ENCODE measurements at regions not wholly inside any gene's neighbourhood (a gene's known extent, or its start where the extent isn't known, plus 50 kb on each side); places are given as distances from the start of the nearest gene placed in this dataset.
"Not testable (repeated sequence)": the region's sequence is repeated elsewhere in the genome, so short reads cannot be mapped to it uniquely, and the experiment has no call there.

DNA sequence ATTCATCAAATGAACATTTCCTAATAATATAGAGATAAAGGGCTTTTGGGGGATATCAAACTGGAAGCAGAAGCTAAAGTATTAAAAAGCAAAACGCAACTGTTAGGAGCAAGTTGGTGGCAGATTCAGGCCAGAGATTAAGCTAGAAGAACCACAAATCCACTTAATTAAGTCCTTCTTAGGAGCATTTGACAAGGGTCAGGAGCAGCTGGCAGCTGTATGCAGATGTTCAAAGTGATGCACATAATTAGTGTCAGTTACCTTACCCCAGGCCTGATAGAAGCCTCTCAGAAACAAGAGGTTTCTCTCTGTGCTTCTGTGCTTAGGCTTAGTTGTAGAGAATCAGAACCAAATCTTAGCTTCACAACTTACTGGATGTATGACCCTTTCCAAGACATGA is 546.5 kb upstream of the ANO5 start:
- H3K9ac ChIP-seq: no peak overlapping the region
- H3K9me3 ChIP-seq: no peaks in the 10 kb centered on the region
- no peak overlapping the region for H3K4me2 ChIP-seq
- no peaks in the 10 kb centered on the region for H3K36me3 ChIP-seq
- H4K20me1 ChIP-seq: no peaks in the 10 kb centered on the region
- H3K27ac ChIP-seq: no peak overlapping the region
- H3K27me3 ChIP-seq: no peaks in the 10 kb centered on the region
- no peak overlapping the region for H3K4me3 ChIP-seq
- no peak for TF ChIP-seq Cebpa-rat (IDR thresholded peaks at IDR 0.05)
- H3K4me1 ChIP-seq: no peaks in the 10 kb centered on the region

DNA sequence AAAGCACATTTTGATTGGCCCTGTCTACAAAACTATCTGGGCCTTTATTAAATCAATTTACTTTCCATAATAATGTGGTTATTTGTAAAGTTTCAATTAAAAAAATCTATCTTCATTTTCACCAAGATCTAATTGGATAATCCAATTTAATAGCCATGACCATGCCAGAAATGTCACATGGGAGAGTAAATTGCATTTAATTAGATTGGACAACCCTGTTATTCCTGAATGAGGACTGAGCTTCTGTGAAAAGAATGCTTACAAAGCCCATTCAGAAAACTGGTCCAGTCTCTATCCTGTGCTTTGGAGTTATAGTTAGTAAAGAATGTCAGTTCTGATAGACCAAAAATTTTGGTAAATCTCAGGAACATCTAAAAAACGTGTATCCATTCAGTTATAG is 541.9 kb upstream of the ANO5 start:
- no peaks in the 10 kb centered on the region for H3K36me3 ChIP-seq
- no peak overlapping the region for H3K27ac ChIP-seq
- no peaks in the 10 kb centered on the region for H3K27me3 ChIP-seq
- no peaks in the 10 kb centered on the region for H3K9me3 ChIP-seq
- H3K4me1 ChIP-seq: no peaks in the 10 kb centered on the region
- TF ChIP-seq Cebpa-rat (IDR thresholded peaks at IDR 0.05): no peak
- no peak overlapping the region for H3K4me2 ChIP-seq
- no peaks in the 10 kb centered on the region for H4K20me1 ChIP-seq
- no peak overlapping the region for H3K9ac ChIP-seq
- H3K4me3 ChIP-seq: no peak overlapping the region

DNA sequence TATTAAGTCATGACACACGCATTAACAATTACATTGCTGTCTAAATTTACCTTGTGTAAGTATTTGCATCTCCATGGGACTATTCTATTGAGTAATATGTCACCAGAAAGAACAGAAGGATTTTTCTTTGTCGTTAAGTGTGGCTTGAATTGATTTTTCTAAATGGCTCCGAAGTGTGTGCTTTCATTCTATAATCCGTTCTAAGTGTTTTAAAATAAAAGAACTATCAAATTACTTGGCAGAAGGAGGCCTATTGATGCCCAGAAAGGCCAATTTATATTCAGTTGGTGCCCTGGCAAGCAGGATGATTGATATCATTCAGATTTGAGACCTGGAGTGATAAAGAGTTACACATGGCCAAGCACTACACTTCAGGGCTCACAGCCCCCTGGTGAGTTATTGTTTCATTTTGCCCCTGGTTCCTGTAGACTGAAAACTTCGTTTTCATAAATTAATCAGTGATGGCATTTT is 538.9 kb upstream of the ANO5 start:
- H3K27me3 ChIP-seq: no peaks in the 10 kb centered on the region
- H3K4me1 ChIP-seq: no peaks in the 10 kb centered on the region
- TF ChIP-seq Cebpa-rat (IDR thresholded peaks at IDR 0.05): no peak
- H3K4me3 ChIP-seq: no peak overlapping the region
- no peaks in the 10 kb centered on the region for H3K9me3 ChIP-seq
- H4K20me1 ChIP-seq: no peaks in the 10 kb centered on the region
- no peaks in the 10 kb centered on the region for H3K36me3 ChIP-seq
- H3K9ac ChIP-seq: no peak overlapping the region
- no peak overlapping the region for H3K27ac ChIP-seq
- H3K4me2 ChIP-seq: no peak overlapping the region

DNA sequence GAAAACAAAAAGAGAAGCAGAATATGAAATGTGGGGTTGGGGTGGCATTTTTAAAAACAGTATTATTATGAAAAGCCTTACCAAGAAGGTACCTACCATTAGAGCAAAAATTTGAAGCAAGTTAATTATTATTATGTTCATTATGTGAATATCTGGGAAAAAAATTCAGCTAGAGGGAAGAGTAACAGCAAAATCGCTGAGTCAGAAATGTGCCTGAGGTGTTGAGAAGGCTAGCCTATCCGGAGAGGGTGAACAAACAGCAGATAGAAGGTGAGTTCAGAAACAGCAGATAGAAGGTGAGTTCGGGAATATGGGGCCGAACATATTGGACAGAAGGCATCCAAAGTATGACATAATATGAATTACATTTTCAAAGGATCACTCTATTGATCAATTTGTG is 536.8 kb upstream of the ANO5 start:
- Histone ChIP-seq H3K9ac (no peak overlapping the region), H3K4me3 (no peak overlapping the region), H3K27me3 (no peaks in the 10 kb centered on the region), H4K20me1 (no peaks in the 10 kb centered on the region), H3K4me1 (no peaks in the 10 kb centered on the region), H3K27ac (no peak overlapping the region), H3K9me3 (no peaks in the 10 kb centered on the region), H3K4me2 (no peak overlapping the region), H3K36me3 (no peaks in the 10 kb centered on the region)
- TF ChIP-seq Cebpa-rat (IDR thresholded peaks at IDR 0.05): no peak

DNA sequence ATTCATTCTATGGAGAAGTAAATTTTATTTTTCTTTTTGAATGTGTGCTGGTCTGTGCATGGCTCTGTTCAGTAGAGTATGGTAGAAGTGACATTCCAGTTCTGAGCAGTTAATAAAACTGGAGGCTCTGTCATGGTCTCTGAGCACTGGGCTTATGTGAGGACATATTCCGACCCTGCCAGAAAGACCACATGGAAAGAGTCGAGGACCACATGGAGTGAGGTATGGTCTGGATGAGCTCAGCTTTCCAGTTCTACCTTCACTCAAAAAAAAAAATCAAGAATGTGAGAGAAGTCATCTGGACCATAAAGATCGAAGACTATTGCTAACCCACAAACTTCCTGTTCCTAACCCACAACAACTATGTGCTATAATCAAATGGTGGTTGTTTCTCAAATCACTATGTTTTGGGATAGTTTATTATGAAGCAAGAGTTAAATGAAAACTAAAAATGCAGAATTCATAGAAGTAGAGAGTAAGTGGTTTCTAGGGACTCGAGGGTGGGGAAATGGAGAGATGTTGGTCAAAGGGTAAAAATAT is 534.2 kb upstream of the ANO5 start:
- no peak for TF ChIP-seq Cebpa-rat (IDR thresholded peaks at IDR 0.05)
- no peaks in the 10 kb centered on the region for H3K27me3 ChIP-seq
- no peaks in the 10 kb centered on the region for H3K9me3 ChIP-seq
- no peaks in the 10 kb centered on the region for H3K4me1 ChIP-seq
- no peaks in the 10 kb centered on the region for H3K36me3 ChIP-seq
- no peak overlapping the region for H3K4me3 ChIP-seq
- no peaks in the 10 kb centered on the region for H4K20me1 ChIP-seq
- H3K4me2 ChIP-seq: no peak overlapping the region
- no peak overlapping the region for H3K9ac ChIP-seq
- H3K27ac ChIP-seq: no peak overlapping the region

DNA sequence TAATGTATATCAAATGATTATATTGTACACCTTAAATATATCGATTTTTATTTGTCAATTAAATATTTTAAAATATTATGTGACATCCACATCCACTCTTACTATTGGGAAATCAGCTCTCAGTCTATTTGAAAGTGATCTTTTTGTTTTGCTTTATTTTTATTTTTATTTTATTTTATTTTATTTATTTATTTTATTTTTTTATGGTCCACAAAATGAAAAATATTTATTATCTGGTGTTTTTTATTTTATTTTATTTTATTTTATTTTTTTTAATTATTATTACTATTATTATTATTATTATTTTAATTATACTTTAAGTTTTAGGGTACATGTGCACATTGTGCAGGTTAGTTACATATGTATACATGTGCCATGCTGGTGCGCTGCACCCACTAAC is 533.5 kb upstream of the ANO5 start:
- H3K4me3 ChIP-seq, H3K36me3 ChIP-seq, H3K27me3 ChIP-seq, H4K20me1 ChIP-seq, H3K4me1 ChIP-seq, H3K9ac ChIP-seq, H3K4me2 ChIP-seq, H3K9me3 ChIP-seq, H3K27ac ChIP-seq: not testable (repeated sequence)

DNA sequence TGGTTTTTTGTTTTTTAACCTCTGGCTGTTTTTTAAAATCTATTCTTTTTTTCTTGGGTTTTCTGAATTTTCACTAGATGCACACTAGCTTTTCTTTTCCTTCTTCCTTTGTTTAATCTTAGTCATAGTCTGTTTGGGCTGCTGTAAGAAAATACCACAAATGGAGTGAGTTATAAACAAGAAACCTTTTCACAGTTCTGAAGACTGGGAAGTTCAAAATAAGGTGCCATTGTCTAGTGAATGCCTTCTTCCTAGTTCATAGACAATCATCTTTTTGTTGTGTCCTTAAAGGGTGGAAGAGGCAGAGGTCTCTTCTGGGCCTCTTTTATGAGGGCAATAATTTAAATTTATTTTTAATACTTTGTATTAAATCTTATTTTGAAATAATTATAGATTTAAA is 532.9 kb upstream of the ANO5 start:
- no peaks in the 10 kb centered on the region for H3K27me3 ChIP-seq
- no peaks in the 10 kb centered on the region for H3K9me3 ChIP-seq
- H3K9ac ChIP-seq: no peak overlapping the region
- H3K4me2 ChIP-seq: no peak overlapping the region
- H3K27ac ChIP-seq: no peak overlapping the region
- no peaks in the 10 kb centered on the region for H4K20me1 ChIP-seq
- no peak overlapping the region for H3K4me3 ChIP-seq
- no peak for TF ChIP-seq Cebpa-rat (IDR thresholded peaks at IDR 0.05)
- no peaks in the 10 kb centered on the region for H3K36me3 ChIP-seq
- H3K4me1 ChIP-seq: no peaks in the 10 kb centered on the region

DNA sequence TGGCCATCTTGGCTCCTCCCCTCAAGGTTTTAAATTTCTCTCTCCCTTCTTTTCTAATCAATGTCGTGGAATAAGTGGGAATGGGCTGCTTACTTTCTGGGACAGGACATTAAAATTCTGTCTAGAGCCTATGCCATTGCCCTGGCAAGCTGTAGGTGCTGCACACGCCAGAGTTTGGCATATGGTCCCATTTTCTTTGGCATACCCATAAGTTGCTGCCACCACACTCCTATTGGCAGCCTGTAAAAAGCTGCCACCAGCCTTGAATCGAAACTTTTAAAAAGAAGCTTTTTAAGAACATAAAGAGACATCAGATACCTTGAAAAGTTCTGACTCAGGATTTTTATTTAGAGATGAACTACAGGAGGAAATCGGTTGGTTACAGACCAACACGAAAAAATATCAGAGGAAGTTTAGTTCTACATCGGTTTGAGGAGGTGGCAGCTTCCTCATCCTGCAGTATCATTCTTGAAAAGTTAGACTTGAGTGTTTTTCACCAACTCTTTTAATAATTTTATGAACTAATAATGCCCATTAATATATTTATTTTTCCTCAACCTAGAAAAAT is 517.8 kb upstream of the ANO5 start:
- no peak overlapping the region for H3K4me2 ChIP-seq
- TF ChIP-seq Cebpa-rat (IDR thresholded peaks at IDR 0.05): no peak
- H3K9me3 ChIP-seq: no peaks in the 10 kb centered on the region
- no peaks in the 10 kb centered on the region for H3K4me1 ChIP-seq
- no peak overlapping the region for H3K9ac ChIP-seq
- H4K20me1 ChIP-seq: no peaks in the 10 kb centered on the region
- no peak overlapping the region for H3K4me3 ChIP-seq
- no peaks in the 10 kb centered on the region for H3K27me3 ChIP-seq
- no peaks in the 10 kb centered on the region for H3K36me3 ChIP-seq
- no peak overlapping the region for H3K27ac ChIP-seq

DNA sequence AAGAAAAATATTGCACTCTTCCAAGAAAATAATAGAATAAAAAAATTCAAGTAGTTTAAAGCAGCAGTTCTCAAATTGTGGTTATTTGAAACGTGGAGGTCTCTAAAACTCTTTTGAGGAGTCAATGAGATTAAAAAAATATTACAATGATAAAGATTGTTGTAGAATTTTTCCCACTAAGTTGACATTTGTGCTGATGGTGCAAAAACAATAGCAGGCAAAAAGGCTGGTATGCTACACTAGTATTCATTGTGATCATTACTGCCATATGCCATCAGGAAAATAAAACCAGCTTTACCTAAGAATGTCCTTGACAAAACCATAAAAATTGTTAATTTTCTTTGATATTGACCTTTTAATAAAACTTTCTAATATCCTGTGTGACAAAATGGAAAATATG is 505.2 kb upstream of the ANO5 start:
- Histone ChIP-seq H3K9ac (no peak overlapping the region), H3K27me3 (no peaks in the 10 kb centered on the region), H3K4me3 (no peak overlapping the region), H3K36me3 (no peaks in the 10 kb centered on the region), H3K27ac (no peak overlapping the region), H4K20me1 (no peaks in the 10 kb centered on the region), H3K4me2 (no peak overlapping the region), H3K4me1 (no peaks in the 10 kb centered on the region), H3K9me3 (no peaks in the 10 kb centered on the region)
- no peak for TF ChIP-seq Cebpa-rat (IDR thresholded peaks at IDR 0.05)

DNA sequence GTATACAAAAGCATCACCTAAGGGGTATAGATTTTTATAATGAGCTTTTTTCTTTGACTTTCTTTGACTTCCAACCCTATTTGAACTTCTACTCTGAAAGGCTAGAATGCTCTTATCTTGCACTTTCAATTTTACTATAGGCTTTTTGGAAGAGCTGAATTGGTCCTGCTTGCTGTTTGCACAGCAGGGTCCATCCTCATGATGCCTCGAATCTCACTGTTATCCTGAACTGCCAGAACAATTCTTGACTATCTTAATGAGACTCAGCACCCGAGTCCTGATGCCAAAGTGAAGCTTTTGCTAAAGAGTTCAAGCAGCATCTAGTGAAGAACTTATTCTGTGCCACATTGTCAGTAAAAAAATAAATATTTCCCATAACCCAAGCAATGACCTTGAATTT is 488.3 kb upstream of the ANO5 start:
- Histone ChIP-seq H3K9ac (no peak overlapping the region), H3K4me1 (no peaks in the 10 kb centered on the region), H3K27ac (no peak overlapping the region), H4K20me1 (no peaks in the 10 kb centered on the region), H3K4me3 (no peak overlapping the region), H3K9me3 (no peaks in the 10 kb centered on the region), H3K27me3 (no peaks in the 10 kb centered on the region), H3K36me3 (no peaks in the 10 kb centered on the region), H3K4me2 (no peak overlapping the region)
- no peak for TF ChIP-seq Cebpa-rat (IDR thresholded peaks at IDR 0.05)

Data from BLaER1 (cell line).